ENCODE measurements at regions not wholly inside any gene's neighbourhood (a gene's known extent, or its start where the extent isn't known, plus 50 kb on each side); places are given as distances from the start of the nearest gene placed in this dataset.
A peak's percentile ranks its signal among the peaks of the same experiment; 100 is the strongest.

GRCh38 chr20:50378170-50379000, 131.8 kb upstream of the PTPN1 start:
- no peak for DNase-seq (ENCODE audit: low read depth)

GRCh38 chr20:50379049-50379990, 130.9 kb upstream of the PTPN1 start:
- peak; percentile 31 for DNase-seq (ENCODE audit: low read depth)

- DNase-seq (ENCODE audit: low read depth) = no peak
Observed at GRCh38 chr20:50379991-50380696, 130.0 kb upstream of the PTPN1 start.

GRCh38 chr20:50380697-50381040, 129.5 kb upstream of the PTPN1 start:
- DNase-seq (ENCODE audit: low read depth) = peak; percentile 24

GRCh38 chr20:50381075-50381732, 129.0 kb upstream of the PTPN1 start:
- no peak for DNase-seq (ENCODE audit: low read depth)

GRCh38 chr20:50381771-50382593, 128.2 kb upstream of the PTPN1 start:
- DNase-seq (ENCODE audit: low read depth) = no peak

- DNase-seq (ENCODE audit: low read depth) = no peak
Observed at GRCh38 chr20:50385733-50386640, 124.2 kb upstream of the PTPN1 start.

GRCh38 chr20:50386641-50386960, 123.6 kb upstream of the PTPN1 start:
- DNase-seq (ENCODE audit: low read depth) = no peak

- DNase-seq (ENCODE audit: low read depth) = no peak
Observed at GRCh38 chr20:50387218-50387995, 122.8 kb upstream of the PTPN1 start.

- DNase-seq (ENCODE audit: low read depth) = no peak
Observed at GRCh38 chr20:50387996-50388332, 122.2 kb upstream of the PTPN1 start.

GRCh38 chr20:50388733-50389437, 121.3 kb upstream of the PTPN1 start:
- DNase-seq (ENCODE audit: low read depth) = no peak

GRCh38 chr20:50389438-50389807, 120.8 kb upstream of the PTPN1 start:
- no peak for DNase-seq (ENCODE audit: low read depth)

- no peak for DNase-seq (ENCODE audit: low read depth)
Observed at GRCh38 chr20:50389808-50390684, 120.1 kb upstream of the PTPN1 start.

- no peak for DNase-seq (ENCODE audit: low read depth)
Observed at GRCh38 chr20:50390685-50391443, 119.3 kb upstream of the PTPN1 start.

GRCh38 chr20:50391444-50392137, 118.6 kb upstream of the PTPN1 start:
- no peak for DNase-seq (ENCODE audit: low read depth)

- no peak for DNase-seq (ENCODE audit: low read depth)
Observed at GRCh38 chr20:50392138-50392866, 117.9 kb upstream of the PTPN1 start.

All from fibroblast of the conjunctiva (primary cell).